ENCODE measurements at regions not wholly inside any gene's neighbourhood (a gene's known extent, or its start where the extent isn't known, plus 50 kb on each side); places are given as distances from the start of the nearest gene placed in this dataset.

- Histone ChIP-seq H3K27me3 (peaks cover 3% of the 10 kb centered on the region), H3K4me2 (no peak overlapping the region), H4K20me1 (ENCODE audit: insufficient read depth, poor library complexity, severe bottlenecking) (no peaks in the 10 kb centered on the region), H3K9me2 (replicated peaks; ENCODE audit: insufficient read depth) (no peaks in the 10 kb centered on the region), H3K27ac (no peak overlapping the region), H3K9me3 (ENCODE audit: low read depth) (no peaks in the 10 kb centered on the region), H2AFZ (no peak overlapping the region), H3K4me1 (ENCODE audit: insufficient read depth) (peaks cover 12% of the 10 kb centered on the region), H3K4me3 (no peak overlapping the region), H3K36me3 (replicated peaks; ENCODE audit: insufficient read depth, low read depth) (no peaks in the 10 kb centered on the region), H3K79me2 (no peaks in the 10 kb centered on the region)
- TF ChIP-seq CTCF (IDR thresholded peaks at IDR 0.05; ENCODE audit: poor library complexity) (peak; percentile 67), EZH2 (IDR thresholded peaks at IDR 0.05; ENCODE audit: borderline replicate concordance) (no peak)
- WGBS (ENCODE audit: low lambda C conversion rate, missing lambda C conversion rate), result 19% methylated on average over 5 of the region's 5 CpGs
- peak; percentile 84 for DNase-seq (ENCODE audit: low spot score)
These were observed 111.9 kb upstream of the GGTLC1 start for GRCh38 chr20:24100370-24101011.

GRCh38 chr20:24098886-24099285 lies 110.3 kb upstream of the GGTLC1 start:
- no peak overlapping the region for H2AFZ ChIP-seq
- 48% methylated on average over 3 of the region's 3 CpGs for WGBS (ENCODE audit: low lambda C conversion rate, missing lambda C conversion rate)
- no peaks in the 10 kb centered on the region for H3K9me2 ChIP-seq (replicated peaks; ENCODE audit: insufficient read depth)
- H3K9me3 ChIP-seq (ENCODE audit: low read depth), result no peaks in the 10 kb centered on the region
- DNase-seq (ENCODE audit: low spot score), result peak; percentile 43
- peaks cover 16% of the 10 kb centered on the region for H3K4me1 ChIP-seq (ENCODE audit: insufficient read depth)
- TF ChIP-seq CTCF (IDR thresholded peaks at IDR 0.05; ENCODE audit: poor library complexity), result no peak
- H3K27me3 ChIP-seq, result peaks cover 3% of the 10 kb centered on the region
- H3K4me3 ChIP-seq, result no peak overlapping the region
- no peaks in the 10 kb centered on the region for H3K36me3 ChIP-seq (replicated peaks; ENCODE audit: insufficient read depth, low read depth)
- no peaks in the 10 kb centered on the region for H4K20me1 ChIP-seq (ENCODE audit: insufficient read depth, poor library complexity, severe bottlenecking)
- no peaks in the 10 kb centered on the region for H3K79me2 ChIP-seq
- no peak overlapping the region for H3K27ac ChIP-seq
- no peak overlapping the region for H3K4me2 ChIP-seq

- no peak overlapping the region for H3K4me2 ChIP-seq
- H3K36me3 ChIP-seq (replicated peaks; ENCODE audit: insufficient read depth, low read depth), result no peaks in the 10 kb centered on the region
- no peak overlapping the region for H2AFZ ChIP-seq
- no peak for DNase-seq (ENCODE audit: low spot score)
- WGBS (ENCODE audit: low lambda C conversion rate, missing lambda C conversion rate), result 86% methylated on average over 6 of the region's 6 CpGs
- peaks cover 3% of the 10 kb centered on the region for H3K27me3 ChIP-seq
- peak overlapping the region; percentile 88 for H3K27ac ChIP-seq
- H3K9me2 ChIP-seq (replicated peaks; ENCODE audit: insufficient read depth), result no peaks in the 10 kb centered on the region
- no peaks in the 10 kb centered on the region for H3K79me2 ChIP-seq
- H3K9me3 ChIP-seq (ENCODE audit: low read depth), result no peaks in the 10 kb centered on the region
- H3K4me3 ChIP-seq, result no peak overlapping the region
- TF ChIP-seq CTCF (IDR thresholded peaks at IDR 0.05; ENCODE audit: poor library complexity) (no peak), EZH2 (IDR thresholded peaks at IDR 0.05; ENCODE audit: borderline replicate concordance) (no peak), EZH2phosphoT487 (IDR thresholded peaks at IDR 0.05; ENCODE audit: low read depth, severe bottlenecking, unreplicated experiment) (no peak)
- peaks cover 16% of the 10 kb centered on the region for H3K4me1 ChIP-seq (ENCODE audit: insufficient read depth)
- H4K20me1 ChIP-seq (ENCODE audit: insufficient read depth, poor library complexity, severe bottlenecking), result no peaks in the 10 kb centered on the region
These were observed 109.1 kb upstream of the GGTLC1 start for GRCh38 chr20:24097506-24098245.

Data from hepatocyte (in vitro differentiated cells).